SK-N-SH treated with all-trans-retinoic acid at 6 μM for 48 hours (cell line): ENCODE measurements at regions not wholly inside any gene's neighbourhood (a gene's known extent, or its start where the extent isn't known, plus 50 kb on each side); places are given as distances from the start of the nearest gene placed in this dataset.

ENCODE experiments used
- ATAC-seq: fragments of 200-7000 bp; cut with Tn5 transposase; 3 replicates; pipeline ENCODE4 v1.9.1; 2020; ENCODE audit warnings: mild to moderate bottlenecking, moderate library complexity
- ARNTL ChIP-seq: fragments of 450-650 bp; formaldehyde crosslinking; IDR thresholded peaks from 2 replicates; pipeline ENCODE4 v1.5.0; 2020; ENCODE audit warnings: low read depth, mild to moderate bottlenecking, moderate library complexity, borderline replicate concordance
- BACH2 ChIP-seq: fragments of 250-450 bp; sonication (Bioruptor Pico); IDR thresholded peaks from 2 replicates; pipeline ENCODE4 v1.9.0; 2021; ENCODE audit warnings: mild to moderate bottlenecking, borderline replicate concordance
- ESRRG ChIP-seq: fragments of 250-450 bp; sonication (Bioruptor Pico); IDR thresholded peaks from 2 replicates; pipeline ENCODE4 v1.6.1; 2021; ENCODE audit warnings: mild to moderate bottlenecking
- GLIS3 ChIP-seq: fragments of 250-450 bp; sonication (Bioruptor Pico); IDR thresholded peaks from 2 replicates; pipeline ENCODE4 v1.5.0; 2020; ENCODE audit warnings: mild to moderate bottlenecking, moderate library complexity
- ISL1 ChIP-seq: fragments of 250-450 bp; sonication (Bioruptor Pico); IDR thresholded peaks from 2 replicates; pipeline ENCODE4 v2.1.2; 2022; ENCODE audit warnings: mild to moderate bottlenecking, moderate library complexity
- OSR1 ChIP-seq: fragments of 250-450 bp; sonication (Bioruptor Pico); IDR thresholded peaks from 2 replicates; pipeline ENCODE4 v1.8.0; 2022; ENCODE audit warnings: moderate library complexity, mild to moderate bottlenecking, inconsistent platforms
- PATZ1 ChIP-seq: fragments of 250-450 bp; sonication (Bioruptor Pico); IDR thresholded peaks from 2 replicates; pipeline ENCODE4 v1.8.0; 2020; ENCODE audit warnings: mild to moderate bottlenecking, moderate library complexity, borderline replicate concordance
- RARB ChIP-seq: fragments of 250-450 bp; sonication (Bioruptor Pico); IDR thresholded peaks from 2 replicates; pipeline ENCODE4 v1.8.0; 2021; ENCODE audit warnings: mild to moderate bottlenecking, moderate library complexity
- SNAI2 ChIP-seq: fragments of 250-450 bp; sonication (Bioruptor Pico); IDR thresholded peaks from 2 replicates; pipeline ENCODE4 v1.5.0; 2020; ENCODE audit warnings: mild to moderate bottlenecking, moderate library complexity
- TOX ChIP-seq: fragments of 250-450 bp; sonication (Bioruptor Pico); IDR thresholded peaks from 2 replicates; pipeline ENCODE4 v1.8.0; 2021; ENCODE audit warnings: mild to moderate bottlenecking, moderate library complexity, borderline replicate concordance
- TSHZ2 ChIP-seq: fragments of 250-450 bp; sonication (Bioruptor Pico); IDR thresholded peaks from 2 replicates; pipeline ENCODE4 v1.5.0; 2020; ENCODE audit warnings: mild to moderate bottlenecking, moderate library complexity
- ZC3H10 ChIP-seq: fragments of 250-450 bp; sonication (Bioruptor Pico); IDR thresholded peaks from 2 replicates; pipeline ENCODE4 v1.5.1; 2021; ENCODE audit warnings: mild to moderate bottlenecking, moderate library complexity
- ZFP3 ChIP-seq: fragments of 250-450 bp; sonication (Bioruptor Pico); IDR thresholded peaks from 2 replicates; pipeline ENCODE4 v1.5.0; 2020; ENCODE audit warnings: mild to moderate bottlenecking, moderate library complexity
- ZNF565 ChIP-seq: fragments of 450-650 bp; formaldehyde crosslinking; conservative IDR thresholded peaks from 2 replicates; pipeline ENCODE4 v1.5.0; 2020; ENCODE audit warnings: low read depth, mild to moderate bottlenecking, moderate library complexity
- ZNF70 ChIP-seq: fragments of 450-650 bp; formaldehyde crosslinking; IDR thresholded peaks from 2 replicates; pipeline ENCODE4 v1.5.0; 2020; ENCODE audit warnings: mild to moderate bottlenecking, moderate library complexity
- ZNF8 ChIP-seq: fragments of 450-650 bp; formaldehyde crosslinking; IDR thresholded peaks from 2 replicates; pipeline ENCODE4 v1.5.0; 2020; ENCODE audit warnings: mild to moderate bottlenecking, moderate library complexity
- TF ChIP-seq, protein P1 (sequence below): fragments of 250-450 bp; sonication (Bioruptor Pico); IDR thresholded peaks from 2 replicates; pipeline ENCODE4 v1.5.1; 2021; ENCODE audit warnings: mild to moderate bottlenecking, moderate library complexity
- TF ChIP-seq, protein P2 (sequence below): fragments of 250-450 bp; sonication (Bioruptor Pico); IDR thresholded peaks from 2 replicates; pipeline ENCODE4 v1.5.1; 2020; ENCODE audit warnings: low read depth, mild to moderate bottlenecking, moderate library complexity

- ATAC-seq, result no peak
- no peak for TF ChIP-seq GLIS3 (CRISPR knock-in tag)
- TF ChIP-seq, protein P1, sequence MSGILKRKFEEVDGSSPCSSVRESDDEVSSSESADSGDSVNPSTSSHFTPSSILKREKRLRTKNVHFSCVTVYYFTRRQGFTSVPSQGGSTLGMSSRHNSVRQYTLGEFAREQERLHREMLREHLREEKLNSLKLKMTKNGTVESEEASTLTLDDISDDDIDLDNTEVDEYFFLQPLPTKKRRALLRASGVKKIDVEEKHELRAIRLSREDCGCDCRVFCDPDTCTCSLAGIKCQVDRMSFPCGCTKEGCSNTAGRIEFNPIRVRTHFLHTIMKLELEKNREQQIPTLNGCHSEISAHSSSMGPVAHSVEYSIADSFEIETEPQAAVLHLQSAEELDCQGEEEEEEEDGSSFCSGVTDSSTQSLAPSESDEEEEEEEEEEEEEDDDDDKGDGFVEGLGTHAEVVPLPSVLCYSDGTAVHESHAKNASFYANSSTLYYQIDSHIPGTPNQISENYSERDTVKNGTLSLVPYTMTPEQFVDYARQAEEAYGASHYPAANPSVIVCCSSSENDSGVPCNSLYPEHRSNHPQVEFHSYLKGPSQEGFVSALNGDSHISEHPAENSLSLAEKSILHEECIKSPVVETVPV (CRISPR knock-in tag), result no peak
- TF ChIP-seq SNAI2 (CRISPR knock-in tag), result no peak
- no peak for TF ChIP-seq PATZ1 (CRISPR knock-in tag)
Observed at GRCh38 chr9:73906671-73907070, 590.5 kb upstream of the RORB start.

GRCh38 chr9:73911804-73912203 is 585.3 kb upstream of the RORB start:
- ATAC-seq, result no peak
- TF ChIP-seq TOX (CRISPR knock-in tag), result no peak
- TF ChIP-seq ARNTL (CRISPR knock-in tag), result no peak
- no peak for TF ChIP-seq ISL1 (CRISPR knock-in tag)
- TF ChIP-seq, protein P2, sequence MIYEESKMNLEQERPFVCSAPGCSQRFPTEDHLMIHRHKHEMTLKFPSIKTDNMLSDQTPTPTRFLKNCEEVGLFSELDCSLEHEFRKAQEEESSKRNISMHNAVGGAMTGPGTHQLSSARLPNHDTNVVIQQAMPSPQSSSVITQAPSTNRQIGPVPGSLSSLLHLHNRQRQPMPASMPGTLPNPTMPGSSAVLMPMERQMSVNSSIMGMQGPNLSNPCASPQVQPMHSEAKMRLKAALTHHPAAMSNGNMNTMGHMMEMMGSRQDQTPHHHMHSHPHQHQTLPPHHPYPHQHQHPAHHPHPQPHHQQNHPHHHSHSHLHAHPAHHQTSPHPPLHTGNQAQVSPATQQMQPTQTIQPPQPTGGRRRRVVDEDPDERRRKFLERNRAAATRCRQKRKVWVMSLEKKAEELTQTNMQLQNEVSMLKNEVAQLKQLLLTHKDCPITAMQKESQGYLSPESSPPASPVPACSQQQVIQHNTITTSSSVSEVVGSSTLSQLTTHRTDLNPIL (CRISPR knock-in tag), result no peak
- TF ChIP-seq ZNF8 (CRISPR knock-in tag), result no peak
- no peak for TF ChIP-seq TSHZ2
- no peak for TF ChIP-seq ESRRG (CRISPR knock-in tag)
- no peak for TF ChIP-seq ZFP3
- no peak for TF ChIP-seq BACH2 (CRISPR knock-in tag)

- ATAC-seq, result no peak
- no peak for TF ChIP-seq SNAI2 (CRISPR knock-in tag)
- TF ChIP-seq OSR1 (CRISPR knock-in tag), result no peak
- TF ChIP-seq GLIS3 (CRISPR knock-in tag), result no peak
- TF ChIP-seq, protein P2 (CRISPR knock-in tag), result no peak
- no peak for TF ChIP-seq ZFP3
- TF ChIP-seq ISL1 (CRISPR knock-in tag), result no peak
- TF ChIP-seq ESRRG (CRISPR knock-in tag), result no peak
- TF ChIP-seq TSHZ2, result no peak
- TF ChIP-seq BACH2 (CRISPR knock-in tag), result no peak
Observed at GRCh38 chr9:73916016-73916673, 581.0 kb upstream of the RORB start.

DNA sequence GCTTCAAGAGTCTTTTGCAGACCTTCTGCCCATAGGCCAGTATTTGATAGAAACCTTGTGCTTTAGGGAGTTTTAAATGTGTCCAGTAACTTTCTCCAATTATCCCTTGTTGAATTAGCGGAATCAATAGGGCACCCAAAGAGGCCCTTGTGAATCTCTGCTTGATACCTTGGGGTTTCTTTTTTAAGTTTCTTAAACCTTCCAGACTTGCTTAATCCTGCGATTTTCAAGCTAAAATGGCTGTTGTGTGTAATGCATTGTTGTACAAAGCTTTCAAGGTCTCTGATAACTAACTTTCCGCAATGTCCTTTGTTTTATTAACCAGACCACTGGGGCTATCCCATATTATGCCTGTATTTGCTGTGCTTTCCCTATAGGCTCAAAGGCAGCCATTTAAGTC is 577.4 kb upstream of the RORB start:
- no peak for ATAC-seq
- TF ChIP-seq BACH2 (CRISPR knock-in tag), result no peak
- TF ChIP-seq PATZ1 (CRISPR knock-in tag), result no peak
- TF ChIP-seq ZC3H10, result no peak
- TF ChIP-seq ZNF70, result no peak
- TF ChIP-seq RARB (CRISPR knock-in tag), result no peak
- no peak for TF ChIP-seq GLIS3 (CRISPR knock-in tag)
- TF ChIP-seq ZNF8 (CRISPR knock-in tag), result no peak
- TF ChIP-seq ARNTL (CRISPR knock-in tag), result no peak
- no peak for TF ChIP-seq ZNF565 (CRISPR knock-in tag)
- TF ChIP-seq, protein P2 (CRISPR knock-in tag), result no peak
